Ishikawa (cell line): ENCODE measurements at regions not wholly inside any gene's neighbourhood (a gene's known extent, or its start where the extent isn't known, plus 50 kb on each side); places are given as distances from the start of the nearest gene placed in this dataset.

Experiments
- CEBPB ChIP-seq: IDR thresholded peaks from 2 replicates; pipeline ENCODE4 v1.6.1; 2012
- CREB1 ChIP-seq: IDR thresholded peaks from 2 replicates; pipeline ENCODE4 v1.6.1; 2012; ENCODE audit warnings: low read depth
- EGR1 ChIP-seq: IDR thresholded peaks from 2 replicates; pipeline ENCODE4 v1.6.1; 2012
- EP300 ChIP-seq: IDR thresholded peaks from 2 replicates; pipeline ENCODE4 v1.6.1; 2012; ENCODE audit warnings: borderline replicate concordance
- FOXM1 ChIP-seq: IDR thresholded peaks from 2 replicates; pipeline ENCODE4 v1.6.1; 2012; ENCODE audit warnings: low read depth, borderline replicate concordance
- MAX ChIP-seq: IDR thresholded peaks from 2 replicates; pipeline ENCODE4 v1.6.1; 2012
- NFIC ChIP-seq: IDR thresholded peaks from 2 replicates; pipeline ENCODE4 v1.6.1; 2012
- RAD21 ChIP-seq: IDR thresholded peaks from 2 replicates; pipeline ENCODE4 v1.6.1; 2012; ENCODE audit warnings: low read depth
- TAF1 ChIP-seq: IDR thresholded peaks from 2 replicates; pipeline ENCODE4 v1.6.1; 2012; ENCODE audit warnings: low read depth, mild to moderate bottlenecking
- TCF12 ChIP-seq: IDR thresholded peaks from 2 replicates; pipeline ENCODE4 v1.6.1; 2012; ENCODE audit warnings: low read depth
- TEAD4 ChIP-seq: IDR thresholded peaks from 2 replicates; pipeline ENCODE4 v1.6.1; 2012
- USF1 ChIP-seq: IDR thresholded peaks from 2 replicates; pipeline ENCODE4 v1.6.1; 2012
- YY1 ChIP-seq: IDR thresholded peaks from 2 replicates; pipeline ENCODE4 v1.6.1; 2012; ENCODE audit warnings: low read depth
- ZBTB7A ChIP-seq: IDR thresholded peaks from 2 replicates; pipeline ENCODE4 v1.6.1; 2012; ENCODE audit warnings: low read depth
- TF ChIP-seq, protein P1 (sequence below): IDR thresholded peaks from 2 replicates; pipeline ENCODE4 v1.6.1; 2012; ENCODE audit warnings: low read depth, mild to moderate bottlenecking

- no peak for TF ChIP-seq NFIC
- no peak for TF ChIP-seq TCF12
- no peak for TF ChIP-seq CREB1
- TF ChIP-seq FOXM1: no peak
- no peak for TF ChIP-seq USF1
- no peak for TF ChIP-seq CEBPB
- no peak for TF ChIP-seq RAD21
- no peak for TF ChIP-seq EP300
- no peak for TF ChIP-seq MAX
- TF ChIP-seq, protein P1, sequence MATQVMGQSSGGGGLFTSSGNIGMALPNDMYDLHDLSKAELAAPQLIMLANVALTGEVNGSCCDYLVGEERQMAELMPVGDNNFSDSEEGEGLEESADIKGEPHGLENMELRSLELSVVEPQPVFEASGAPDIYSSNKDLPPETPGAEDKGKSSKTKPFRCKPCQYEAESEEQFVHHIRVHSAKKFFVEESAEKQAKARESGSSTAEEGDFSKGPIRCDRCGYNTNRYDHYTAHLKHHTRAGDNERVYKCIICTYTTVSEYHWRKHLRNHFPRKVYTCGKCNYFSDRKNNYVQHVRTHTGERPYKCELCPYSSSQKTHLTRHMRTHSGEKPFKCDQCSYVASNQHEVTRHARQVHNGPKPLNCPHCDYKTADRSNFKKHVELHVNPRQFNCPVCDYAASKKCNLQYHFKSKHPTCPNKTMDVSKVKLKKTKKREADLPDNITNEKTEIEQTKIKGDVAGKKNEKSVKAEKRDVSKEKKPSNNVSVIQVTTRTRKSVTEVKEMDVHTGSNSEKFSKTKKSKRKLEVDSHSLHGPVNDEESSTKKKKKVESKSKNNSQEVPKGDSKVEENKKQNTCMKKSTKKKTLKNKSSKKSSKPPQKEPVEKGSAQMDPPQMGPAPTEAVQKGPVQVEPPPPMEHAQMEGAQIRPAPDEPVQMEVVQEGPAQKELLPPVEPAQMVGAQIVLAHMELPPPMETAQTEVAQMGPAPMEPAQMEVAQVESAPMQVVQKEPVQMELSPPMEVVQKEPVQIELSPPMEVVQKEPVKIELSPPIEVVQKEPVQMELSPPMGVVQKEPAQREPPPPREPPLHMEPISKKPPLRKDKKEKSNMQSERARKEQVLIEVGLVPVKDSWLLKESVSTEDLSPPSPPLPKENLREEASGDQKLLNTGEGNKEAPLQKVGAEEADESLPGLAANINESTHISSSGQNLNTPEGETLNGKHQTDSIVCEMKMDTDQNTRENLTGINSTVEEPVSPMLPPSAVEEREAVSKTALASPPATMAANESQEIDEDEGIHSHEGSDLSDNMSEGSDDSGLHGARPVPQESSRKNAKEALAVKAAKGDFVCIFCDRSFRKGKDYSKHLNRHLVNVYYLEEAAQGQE: no peak
- no peak for TF ChIP-seq YY1
- TF ChIP-seq ZBTB7A: no peak
- TF ChIP-seq EGR1: no peak
- TF ChIP-seq TEAD4: no peak
- no peak for TF ChIP-seq TAF1
These were observed 484.3 kb downstream of the EPHA4 start for GRCh38 chr2:221087779-221088178.

- no peak for TF ChIP-seq CEBPB
- TF ChIP-seq ZBTB7A: no peak
- TF ChIP-seq TAF1: no peak
- TF ChIP-seq YY1: no peak
- TF ChIP-seq CREB1: no peak
These were observed 483.6 kb downstream of the EPHA4 start for GRCh38 chr2:221088506-221088905.

- TF ChIP-seq TEAD4 (no peak), USF1 (no peak), ZBTB7A (no peak), TAF1 (no peak), MAX (no peak), EP300 (no peak), NFIC (no peak), TCF12 (no peak), FOXM1 (no peak)
- TF ChIP-seq, protein P1: no peak
These were observed 476.7 kb downstream of the EPHA4 start for GRCh38 chr2:221095356-221095755.

GRCh38 chr2:221096706-221097567, 475.2 kb downstream of the EPHA4 start:
- TF ChIP-seq RAD21 (no peak), NFIC (no peak), FOXM1 (no peak), ZBTB7A (no peak), TAF1 (no peak), TCF12 (no peak), CEBPB (no peak), MAX (no peak), CREB1 (no peak), EGR1 (no peak), EP300 (no peak), TEAD4 (no peak), USF1 (no peak), YY1 (no peak)
- TF ChIP-seq, protein P1: no peak
